ENCODE measurements at regions not wholly inside any gene's neighbourhood (a gene's known extent, or its start where the extent isn't known, plus 50 kb on each side); places are given as distances from the start of the nearest gene placed in this dataset.

GRCh38 chr3:63022114-63022513 lies 146.9 kb upstream of the CADPS start:
- H3K27me3 ChIP-seq (ENCODE audit: control insufficient read depth in 2 of 2, insufficient read depth in 2 of 2, low read length in 2 of 2) = no peaks in the 10 kb centered on the region
- H3K4me1 ChIP-seq (ENCODE audit: control insufficient read depth in 1 of 2, insufficient read depth in 2 of 2, low read length in 2 of 2) = no peaks in the 10 kb centered on the region
- H4K20me1 ChIP-seq (ENCODE audit: insufficient read depth, low read length) = no peaks in the 10 kb centered on the region
- WGBS (ENCODE audit: insufficient coverage) = 67% methylated on average over 1 of the region's 2 CpGs
- no peak overlapping the region for H3K9ac ChIP-seq (ENCODE audit: insufficient read depth, low read length, poor library complexity, severe bottlenecking)
- H3K4me3 ChIP-seq (replicated peaks in 1 of 3; ENCODE audit: low read depth in 2 of 3, low read length in 3 of 3) = no peak overlapping the region
- H3K4me1 Mint-ChIP-seq = no peaks in the 10 kb centered on the region
- H2AFZ ChIP-seq (ENCODE audit: insufficient read depth, low read depth, low read length, poor library complexity, severe bottlenecking) = no peak overlapping the region
- no peak overlapping the region for H3K4me3 Mint-ChIP-seq
- no peaks in the 10 kb centered on the region for H3K36me3 Mint-ChIP-seq
- no peaks in the 10 kb centered on the region for H3K79me2 ChIP-seq (ENCODE audit: insufficient read depth, low read length)
- H3K27ac ChIP-seq (ENCODE audit: low read depth in 1 of 2, low read length in 2 of 2) = no peak overlapping the region
- H3K9me3 Mint-ChIP-seq = peaks cover 0 to 18% (median 6%) of the 10 kb centered on the region in 7 donors
- TF ChIP-seq, protein P1, sequence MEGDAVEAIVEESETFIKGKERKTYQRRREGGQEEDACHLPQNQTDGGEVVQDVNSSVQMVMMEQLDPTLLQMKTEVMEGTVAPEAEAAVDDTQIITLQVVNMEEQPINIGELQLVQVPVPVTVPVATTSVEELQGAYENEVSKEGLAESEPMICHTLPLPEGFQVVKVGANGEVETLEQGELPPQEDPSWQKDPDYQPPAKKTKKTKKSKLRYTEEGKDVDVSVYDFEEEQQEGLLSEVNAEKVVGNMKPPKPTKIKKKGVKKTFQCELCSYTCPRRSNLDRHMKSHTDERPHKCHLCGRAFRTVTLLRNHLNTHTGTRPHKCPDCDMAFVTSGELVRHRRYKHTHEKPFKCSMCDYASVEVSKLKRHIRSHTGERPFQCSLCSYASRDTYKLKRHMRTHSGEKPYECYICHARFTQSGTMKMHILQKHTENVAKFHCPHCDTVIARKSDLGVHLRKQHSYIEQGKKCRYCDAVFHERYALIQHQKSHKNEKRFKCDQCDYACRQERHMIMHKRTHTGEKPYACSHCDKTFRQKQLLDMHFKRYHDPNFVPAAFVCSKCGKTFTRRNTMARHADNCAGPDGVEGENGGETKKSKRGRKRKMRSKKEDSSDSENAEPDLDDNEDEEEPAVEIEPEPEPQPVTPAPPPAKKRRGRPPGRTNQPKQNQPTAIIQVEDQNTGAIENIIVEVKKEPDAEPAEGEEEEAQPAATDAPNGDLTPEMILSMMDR (IDR thresholded peaks at IDR 0.05) = no peak
- H3K27me3 Mint-ChIP-seq (ENCODE audit: low read depth in 3 of 3) = peaks cover 0 to 2% (median 0%) of the 10 kb centered on the region in 3 donors
- H3K36me3 ChIP-seq (replicated peaks in 1 of 2; ENCODE audit: control insufficient read depth in 1 of 2, insufficient read depth in 2 of 2, low read length in 2 of 2) = no peaks in the 10 kb centered on the region
- intact Hi-C loops (cut with micrococcal nuclease) = no loop called here
- H3K4me2 ChIP-seq (replicated peaks; ENCODE audit: extremely low read depth, low read length, poor library complexity, severe bottlenecking) = no peak overlapping the region
- H3K27ac Mint-ChIP-seq = no peak overlapping the region
- peaks cover 3 to 12% of the 10 kb centered on the region in 2 donors for H3K9me3 ChIP-seq (replicated peaks in 1 of 2; ENCODE audit: control insufficient read depth in 1 of 2, insufficient read depth in 1 of 2, low read length in 2 of 2)
- no peak for DNase-seq

DNA sequence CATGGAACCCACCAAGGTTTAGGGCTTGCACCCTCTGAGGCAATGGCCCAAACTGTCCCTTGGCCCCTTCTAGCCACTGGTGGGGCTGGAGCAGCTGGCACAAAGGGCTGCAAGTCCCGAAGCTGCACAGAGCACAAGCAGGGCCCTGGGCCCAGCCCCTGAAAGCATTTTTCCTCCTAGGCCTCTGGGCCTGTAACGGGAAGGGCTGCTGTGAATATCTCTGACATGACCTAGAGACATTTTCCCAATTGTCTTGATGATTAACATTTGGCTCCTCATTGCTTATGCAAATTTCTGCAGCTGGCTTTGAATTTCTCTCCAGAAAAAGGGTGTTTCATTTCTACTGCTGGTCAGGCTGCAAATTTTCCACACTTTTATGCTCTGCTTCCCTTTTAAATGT lies 151.5 kb upstream of the CADPS start:
- no peak for DNase-seq
- Histone ChIP-seq H2AFZ (ENCODE audit: insufficient read depth, low read depth, low read length, poor library complexity, severe bottlenecking) (no peak overlapping the region), H3K4me2 (replicated peaks; ENCODE audit: extremely low read depth, low read length, poor library complexity, severe bottlenecking) (no peak overlapping the region), H3K36me3 (replicated peaks in 1 of 2; ENCODE audit: control insufficient read depth in 1 of 2, insufficient read depth in 2 of 2, low read length in 2 of 2) (no peaks in the 10 kb centered on the region), H3K4me1 (ENCODE audit: control insufficient read depth in 1 of 2, insufficient read depth in 2 of 2, low read length in 2 of 2) (no peaks in the 10 kb centered on the region), H3K4me3 (replicated peaks in 1 of 3; ENCODE audit: low read depth in 2 of 3, low read length in 3 of 3) (no peak overlapping the region), H3K27me3 (ENCODE audit: control insufficient read depth in 2 of 2, insufficient read depth in 2 of 2, low read length in 2 of 2) (no peaks in the 10 kb centered on the region), H3K9ac (ENCODE audit: insufficient read depth, low read length, poor library complexity, severe bottlenecking) (no peak overlapping the region), H3K27ac (ENCODE audit: low read depth in 1 of 2, low read length in 2 of 2) (no peak overlapping the region), H4K20me1 (ENCODE audit: insufficient read depth, low read length) (no peaks in the 10 kb centered on the region), H3K79me2 (ENCODE audit: insufficient read depth, low read length) (no peaks in the 10 kb centered on the region), H3K9me3 (replicated peaks in 1 of 2; ENCODE audit: control insufficient read depth in 1 of 2, insufficient read depth in 1 of 2, low read length in 2 of 2) (peaks cover 6 to 9% of the 10 kb centered on the region in 2 donors)
- WGBS (ENCODE audit: insufficient coverage) = 100% methylated on average over 2 of the region's 2 CpGs
- H3K4me3 Mint-ChIP-seq = no peak overlapping the region
- H3K27ac Mint-ChIP-seq = no peak overlapping the region
- H3K9me3 Mint-ChIP-seq = peaks cover 0 to 8% (median 3%) of the 10 kb centered on the region in 7 donors
- TF ChIP-seq, protein P1 (IDR thresholded peaks at IDR 0.05) = no peak
- no peaks in the 10 kb centered on the region for H3K36me3 Mint-ChIP-seq
- no peaks in the 10 kb centered on the region for H3K27me3 Mint-ChIP-seq (ENCODE audit: low read depth in 3 of 3)
- intact Hi-C loops (cut with micrococcal nuclease) = no loop called here
- no peaks in the 10 kb centered on the region for H3K4me1 Mint-ChIP-seq

Measured in CD14-positive monocyte (primary cell).